Keratinocyte (primary cell): ENCODE measurements at regions not wholly inside any gene's neighbourhood (a gene's known extent, or its start where the extent isn't known, plus 50 kb on each side); places are given as distances from the start of the nearest gene placed in this dataset.

Source experiments
- EZH2 ChIP-seq: IDR thresholded peaks from one replicate; pipeline ENCODE4 v1.6.1; 2012; ENCODE audit warnings: inconsistent platforms, mild to moderate bottlenecking, low read length, moderate library complexity
- TF ChIP-seq, protein P1 (sequence below), 3 experiments: IDR thresholded peaks in 1 of 3; conservative IDR thresholded peaks in 1 of 3; optimal IDR thresholded peaks in 1 of 3; 2 replicates in 2 of 3; 3 replicates in 1 of 3; pipeline versions ENCODE3 to v1.5.1; 2011; ENCODE audit warnings: low read length in 3 of 3, mild to moderate bottlenecking in 3 of 3, moderate library complexity in 2 of 3, control low read depth in 1 of 3, inconsistent platforms in 1 of 3; ENCODE audit not compliant: insufficient read depth in 2 of 3; ENCODE audit errors: extremely low read depth in 1 of 3

DNA sequence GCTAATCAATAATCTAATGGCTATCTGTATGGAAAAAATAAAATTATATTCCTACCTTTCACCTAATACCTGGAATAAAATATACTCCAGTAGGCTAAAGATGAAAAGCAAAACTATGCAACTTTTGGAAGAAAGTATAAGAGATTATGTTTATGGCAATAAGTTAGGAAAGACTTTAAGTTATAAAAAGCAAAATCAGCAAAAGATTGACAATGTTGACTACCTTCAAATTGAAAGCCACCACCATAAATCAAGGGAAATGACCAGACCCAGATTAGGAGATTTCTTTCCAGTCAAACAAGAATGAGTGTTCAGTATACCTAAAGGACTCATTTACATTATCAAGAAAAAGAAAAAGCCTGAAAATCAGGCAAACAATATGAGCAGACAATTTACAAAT, 159.1 kb upstream of the ZBED5 start:
- TF ChIP-seq EZH2 = no peak
- TF ChIP-seq, protein P1, sequence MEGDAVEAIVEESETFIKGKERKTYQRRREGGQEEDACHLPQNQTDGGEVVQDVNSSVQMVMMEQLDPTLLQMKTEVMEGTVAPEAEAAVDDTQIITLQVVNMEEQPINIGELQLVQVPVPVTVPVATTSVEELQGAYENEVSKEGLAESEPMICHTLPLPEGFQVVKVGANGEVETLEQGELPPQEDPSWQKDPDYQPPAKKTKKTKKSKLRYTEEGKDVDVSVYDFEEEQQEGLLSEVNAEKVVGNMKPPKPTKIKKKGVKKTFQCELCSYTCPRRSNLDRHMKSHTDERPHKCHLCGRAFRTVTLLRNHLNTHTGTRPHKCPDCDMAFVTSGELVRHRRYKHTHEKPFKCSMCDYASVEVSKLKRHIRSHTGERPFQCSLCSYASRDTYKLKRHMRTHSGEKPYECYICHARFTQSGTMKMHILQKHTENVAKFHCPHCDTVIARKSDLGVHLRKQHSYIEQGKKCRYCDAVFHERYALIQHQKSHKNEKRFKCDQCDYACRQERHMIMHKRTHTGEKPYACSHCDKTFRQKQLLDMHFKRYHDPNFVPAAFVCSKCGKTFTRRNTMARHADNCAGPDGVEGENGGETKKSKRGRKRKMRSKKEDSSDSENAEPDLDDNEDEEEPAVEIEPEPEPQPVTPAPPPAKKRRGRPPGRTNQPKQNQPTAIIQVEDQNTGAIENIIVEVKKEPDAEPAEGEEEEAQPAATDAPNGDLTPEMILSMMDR (optimal IDR thresholded peaks at IDR 0.05 in 1 of 3, IDR thresholded peaks at IDR 0.05 in 1 of 3, conservative IDR thresholded peaks at IDR 0.05 in 1 of 3; ENCODE audit: extremely low read depth in 1 of 3, insufficient read depth in 2 of 3, low read length in 3 of 3) = no peak
